ENCODE measurements at regions not wholly inside any gene's neighbourhood (a gene's known extent, or its start where the extent isn't known, plus 50 kb on each side); places are given as distances from the start of the nearest gene placed in this dataset.
"Not testable (repeated sequence)": the region's sequence is repeated elsewhere in the genome, so short reads cannot be mapped to it uniquely, and the experiment has no call there.

DNA sequence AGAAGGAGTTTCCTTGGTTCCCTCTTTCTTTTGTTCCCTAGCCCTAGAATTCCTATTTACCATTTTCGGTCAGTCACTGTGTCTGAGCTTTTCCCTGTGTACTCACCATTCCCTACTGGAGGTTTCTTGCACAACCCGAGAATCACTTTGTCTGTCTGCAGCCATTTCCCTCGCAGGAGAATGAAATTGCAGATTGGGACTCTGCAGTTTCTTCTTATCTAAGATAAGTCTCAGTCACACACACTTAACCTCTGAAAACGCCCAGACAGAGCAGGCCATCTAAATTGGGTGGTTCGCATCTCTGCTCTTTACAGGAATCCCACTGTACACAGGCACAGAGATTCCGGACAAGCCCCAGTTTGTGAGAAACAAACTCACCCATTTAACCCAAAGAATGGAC, 58.6 kb upstream of the CNTNAP2 start:
- DNase-seq = no peak

DNA sequence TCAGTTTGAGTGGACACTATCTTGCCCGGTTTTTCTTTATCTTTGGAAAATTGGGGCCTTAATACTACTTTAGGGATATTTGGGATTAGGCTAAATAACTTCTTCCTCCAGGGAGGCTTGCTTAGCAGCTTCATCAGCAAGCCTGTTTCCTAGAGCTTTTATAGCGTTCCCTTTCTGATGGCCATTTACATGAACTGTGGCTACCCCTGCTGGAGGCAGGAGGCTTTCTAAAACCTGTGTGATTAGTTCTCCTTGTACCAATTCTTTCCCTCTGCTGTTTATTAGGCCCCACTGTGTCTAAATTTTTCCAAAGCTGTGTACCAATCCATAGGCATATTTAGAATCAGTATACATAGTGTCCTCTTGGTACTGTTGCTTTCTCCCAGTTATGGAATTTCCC, 61.7 kb upstream of the CNTNAP2 start:
- DNase-seq = no peak

DNA sequence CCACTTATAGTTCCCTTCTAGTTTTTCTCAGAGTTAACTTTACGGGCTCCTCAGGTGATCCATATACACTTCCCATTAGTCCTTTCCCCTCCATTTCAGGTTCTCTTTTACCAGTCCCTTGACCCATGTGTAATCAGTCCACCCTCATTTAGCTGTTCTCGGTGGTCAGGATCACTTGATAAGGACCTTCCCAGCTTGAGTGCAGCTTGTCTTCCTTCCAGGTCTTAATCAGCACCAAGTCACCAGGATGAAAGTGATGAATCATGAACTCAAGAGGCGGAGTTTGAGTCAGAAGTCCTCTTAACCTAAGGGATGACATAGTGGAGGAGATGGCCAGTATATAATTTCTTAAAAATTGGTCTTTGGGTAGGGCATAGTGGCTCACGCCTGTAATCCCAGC, 63.1 kb upstream of the CNTNAP2 start:
- DNase-seq = no peak

DNA sequence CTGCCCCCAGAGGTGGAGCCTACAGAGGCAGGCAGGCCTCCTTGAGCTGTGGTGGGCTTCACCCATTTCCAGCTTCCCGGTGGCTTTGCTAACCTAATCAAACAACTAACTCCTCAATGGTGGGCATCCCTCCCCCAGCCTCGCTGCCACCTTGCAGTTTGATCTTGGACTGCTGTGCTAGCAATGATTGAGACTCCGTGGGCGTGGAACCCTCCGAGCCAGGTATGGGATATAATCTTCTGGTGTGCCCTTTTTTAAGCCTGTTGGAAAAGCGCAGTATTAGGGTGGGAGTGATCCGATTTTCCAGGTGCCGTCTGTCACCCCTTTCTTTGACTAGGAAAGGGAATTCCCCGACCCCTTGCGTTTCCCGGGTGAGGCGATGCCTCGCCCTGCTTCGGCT, 73.3 kb upstream of the CNTNAP2 start:
- DNase-seq = not testable (repeated sequence)

DNA sequence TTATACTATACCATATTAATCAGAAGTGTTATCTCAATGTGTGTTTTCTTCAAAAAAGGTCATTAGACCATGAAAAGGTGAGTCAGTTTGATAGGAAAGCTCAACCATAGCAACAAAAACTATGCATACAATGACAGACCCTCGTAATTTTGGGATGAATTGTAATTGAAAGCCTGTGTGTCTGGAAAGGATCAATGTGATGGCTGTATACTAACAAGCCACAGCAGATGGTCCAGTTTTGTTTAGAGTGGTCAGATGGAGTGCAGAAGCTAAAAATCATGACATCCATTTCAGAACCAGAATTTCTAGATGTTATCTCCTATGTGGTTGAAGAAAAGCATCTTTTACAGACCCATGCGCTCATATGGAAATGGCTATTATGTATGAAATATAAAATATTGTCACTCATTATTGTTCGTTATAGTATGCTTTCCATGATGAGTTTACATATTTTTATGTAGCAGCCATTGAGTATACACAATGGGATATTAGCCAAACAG, 88.3 kb upstream of the CNTNAP2 start:
- DNase-seq = no peak

DNA sequence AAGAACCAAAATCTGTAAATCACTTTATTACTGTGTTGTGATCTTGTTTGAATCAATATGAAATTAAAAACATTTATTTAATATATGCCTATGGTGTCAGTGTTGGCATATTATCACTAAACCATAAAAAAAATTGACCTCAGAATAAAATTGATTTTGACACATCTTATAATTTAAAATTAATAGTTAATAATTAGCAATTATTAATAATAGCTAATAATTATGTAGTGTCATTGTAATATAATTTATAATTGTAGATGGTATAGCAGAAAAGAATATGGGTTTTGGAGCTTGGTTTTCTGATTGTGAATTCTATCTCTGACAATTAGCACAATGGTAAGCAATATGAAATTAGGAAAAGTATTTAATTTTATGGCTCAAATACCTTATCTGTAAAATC, 89.4 kb upstream of the CNTNAP2 start:
- no peak for DNase-seq

DNA sequence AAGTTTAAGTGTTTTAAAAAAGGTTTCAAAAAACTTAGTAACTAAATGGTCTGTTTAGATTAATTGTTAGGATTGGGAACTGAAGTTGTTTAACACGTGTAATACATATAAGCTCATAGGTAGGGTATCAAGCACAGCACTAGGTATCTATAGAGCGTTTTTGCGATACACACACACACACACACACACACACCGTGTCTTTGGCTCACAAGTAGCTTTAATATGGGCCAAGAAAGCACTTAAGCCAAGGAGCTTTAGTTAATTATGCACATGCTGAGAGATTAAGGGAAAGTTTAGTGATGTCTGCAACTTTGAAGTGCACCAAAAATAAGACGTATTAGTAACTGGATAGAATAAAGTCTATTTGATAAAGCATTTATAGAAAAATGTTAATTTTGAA, 93.8 kb upstream of the CNTNAP2 start:
- no peak for DNase-seq

DNA sequence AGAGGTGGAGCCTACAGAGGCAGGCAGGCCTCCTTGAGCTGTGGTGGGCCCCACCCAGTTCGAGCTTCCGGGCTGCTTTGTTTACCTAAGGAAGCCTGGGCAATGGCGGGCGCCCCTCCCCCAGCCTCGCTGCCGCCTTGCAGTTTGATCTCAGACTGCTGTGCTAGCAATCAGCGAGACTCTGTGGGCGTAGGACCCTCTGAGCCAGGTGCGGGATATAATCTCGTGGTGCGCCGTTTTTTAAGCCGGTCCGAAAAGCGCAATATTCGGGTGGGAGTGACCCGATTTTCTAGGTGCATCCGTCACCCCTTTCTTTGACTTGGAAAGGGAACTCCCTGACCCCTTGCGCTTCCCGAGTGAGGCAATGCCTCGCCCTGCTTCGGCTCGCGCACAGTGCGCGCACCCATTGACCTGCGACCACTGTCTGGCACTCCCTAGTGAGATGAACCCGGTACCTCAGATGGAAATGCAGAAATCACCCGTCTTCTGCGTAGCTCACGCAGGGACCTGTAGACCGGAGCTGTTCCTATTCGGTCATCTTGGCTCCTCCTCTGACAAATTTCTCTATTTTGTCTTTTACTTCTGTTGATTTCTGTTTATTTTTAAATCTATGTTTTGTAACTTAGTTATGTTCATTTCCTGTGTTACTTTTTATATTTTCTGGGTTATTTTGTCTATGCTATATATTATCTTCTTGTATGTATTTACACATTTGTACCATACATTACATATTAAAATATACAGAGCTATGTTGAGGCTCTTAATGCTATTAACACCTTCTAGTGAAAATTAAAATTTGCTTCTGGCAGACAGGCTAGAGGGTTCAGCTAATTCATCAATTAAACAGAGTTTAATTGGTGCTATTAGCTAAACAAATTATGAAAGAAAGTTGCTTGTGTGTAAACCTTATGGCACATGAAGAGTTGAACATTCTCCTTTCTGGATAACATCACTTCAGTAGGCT, 97.3 kb upstream of the CNTNAP2 start:
- DNase-seq = not testable (repeated sequence)

DNA sequence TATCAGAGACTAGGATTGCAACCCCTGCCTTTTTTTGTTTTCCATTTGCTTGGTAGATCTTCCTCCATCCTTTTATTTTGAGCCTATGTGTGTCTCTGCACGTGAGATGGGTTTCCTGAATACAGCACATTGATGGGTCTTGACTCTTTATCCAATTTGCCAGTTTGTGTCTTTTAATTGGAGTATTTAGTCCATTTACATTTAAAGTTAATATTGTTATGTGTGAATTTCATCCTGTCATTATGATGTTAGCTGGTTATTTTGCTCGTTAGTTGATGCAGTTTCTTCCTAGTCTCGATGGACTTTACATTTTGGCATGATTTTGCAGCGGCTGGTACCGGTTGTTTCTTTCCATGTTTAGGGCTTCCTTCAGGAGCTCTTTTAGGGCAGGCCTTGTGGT, 99.2 kb upstream of the CNTNAP2 start:
- not testable (repeated sequence) for DNase-seq

DNA sequence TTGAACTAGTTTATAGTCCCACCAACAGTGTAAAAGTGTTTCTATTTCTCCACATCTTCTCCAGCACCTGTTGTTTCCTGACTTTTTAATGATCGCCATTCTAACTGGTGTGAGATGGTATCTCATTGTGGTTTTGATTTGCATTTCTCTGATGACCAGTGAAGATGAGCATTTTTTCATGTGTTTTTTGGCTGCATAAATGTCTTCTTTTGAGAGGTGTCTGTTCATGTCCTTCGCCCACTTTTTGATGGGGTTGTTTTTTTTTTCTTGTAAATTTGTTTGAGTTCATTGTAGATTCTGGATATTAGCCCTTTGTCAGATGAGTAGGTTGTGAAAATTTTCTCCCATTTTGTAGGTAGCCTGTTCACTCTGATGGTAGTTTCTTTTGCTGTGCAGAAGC, 102.4 kb upstream of the CNTNAP2 start:
- not testable (repeated sequence) for DNase-seq

DNA sequence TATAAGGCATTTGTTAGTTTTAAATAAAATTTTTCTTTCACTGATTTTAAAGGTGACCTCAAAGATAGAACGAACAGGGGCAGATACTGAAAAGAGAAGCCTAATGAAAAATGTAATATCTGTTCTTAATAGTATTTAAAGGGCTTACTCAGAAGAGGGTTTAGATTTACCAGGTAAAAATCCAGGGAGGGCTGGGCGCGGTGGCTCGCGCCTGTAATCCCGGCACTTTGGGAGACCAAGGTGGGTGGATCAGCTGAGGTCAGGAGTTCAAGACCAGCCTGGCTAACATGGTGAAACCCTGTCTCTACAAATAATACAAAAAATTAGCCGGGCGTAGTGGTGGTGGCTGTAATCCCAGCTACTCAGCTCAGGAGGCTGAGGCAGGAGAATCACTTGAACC, 108.3 kb upstream of the CNTNAP2 start:
- DNase-seq = no peak

DNA sequence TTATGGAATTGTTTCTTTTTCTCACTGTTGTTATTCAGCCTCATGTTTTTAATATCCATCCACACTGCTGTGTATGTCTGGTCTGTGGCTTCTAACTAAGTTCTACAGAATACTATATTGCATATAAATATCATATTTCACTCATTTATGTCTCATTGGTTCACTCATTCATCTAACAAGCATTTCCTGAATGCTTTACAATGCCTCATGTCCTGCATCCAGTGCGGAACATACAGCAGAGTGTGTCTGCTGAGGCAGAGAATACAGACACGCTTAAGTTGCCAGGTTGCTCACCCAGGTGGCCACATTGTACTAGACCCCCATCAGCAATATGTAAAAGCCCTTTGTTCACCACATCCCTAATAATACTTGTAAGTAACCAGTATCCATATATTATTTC, 111.8 kb upstream of the CNTNAP2 start:
- no peak for DNase-seq

DNA sequence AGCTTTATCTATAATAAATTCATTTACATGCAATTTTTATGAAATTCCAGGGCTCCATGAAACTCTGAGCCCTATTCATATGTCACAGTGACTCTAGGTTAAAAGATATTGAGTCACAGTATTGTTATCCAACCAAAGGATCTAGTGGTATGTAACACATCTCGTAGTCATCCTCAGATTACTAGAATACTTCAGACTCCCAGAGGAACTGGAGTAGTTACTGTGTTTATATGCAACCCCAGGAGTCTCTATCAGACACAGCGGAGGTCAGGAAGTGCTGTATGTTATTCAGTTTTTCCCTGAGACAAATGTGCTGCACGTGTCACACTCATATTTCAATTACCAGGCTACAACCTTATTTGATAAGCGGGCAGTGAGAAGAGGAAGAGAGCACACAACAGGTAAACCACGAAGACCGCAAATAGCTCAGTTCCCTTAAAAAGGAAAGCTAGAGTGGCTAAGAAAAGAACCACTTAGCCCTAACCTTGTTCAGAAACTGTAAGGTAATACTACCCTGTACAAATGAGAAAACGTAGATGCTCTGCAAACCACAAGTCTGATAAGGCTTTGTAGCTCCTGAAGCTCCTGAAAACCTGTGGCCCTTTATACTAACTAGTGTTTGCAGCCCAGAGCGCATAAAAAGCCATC, 114.0 kb upstream of the CNTNAP2 start:
- DNase-seq = no peak

DNA sequence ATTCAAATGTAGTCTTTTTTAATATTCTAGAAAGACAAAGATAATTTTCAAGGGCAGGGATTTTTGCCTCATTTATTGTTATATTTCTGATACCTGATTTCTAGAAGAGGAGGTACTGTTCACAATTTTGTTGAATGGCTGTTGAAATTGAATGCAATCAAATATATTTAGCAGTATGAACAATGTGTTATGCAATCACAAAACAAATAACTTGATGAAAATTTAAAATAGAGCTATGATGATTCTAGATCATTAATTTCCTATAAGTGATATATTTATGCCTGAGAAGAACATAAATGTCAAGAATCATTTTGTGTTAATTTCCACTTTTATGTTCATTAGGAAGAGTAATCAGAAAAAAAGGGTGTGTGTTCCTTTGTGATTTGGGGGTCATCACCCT, 114.6 kb upstream of the CNTNAP2 start:
- DNase-seq = no peak

DNA sequence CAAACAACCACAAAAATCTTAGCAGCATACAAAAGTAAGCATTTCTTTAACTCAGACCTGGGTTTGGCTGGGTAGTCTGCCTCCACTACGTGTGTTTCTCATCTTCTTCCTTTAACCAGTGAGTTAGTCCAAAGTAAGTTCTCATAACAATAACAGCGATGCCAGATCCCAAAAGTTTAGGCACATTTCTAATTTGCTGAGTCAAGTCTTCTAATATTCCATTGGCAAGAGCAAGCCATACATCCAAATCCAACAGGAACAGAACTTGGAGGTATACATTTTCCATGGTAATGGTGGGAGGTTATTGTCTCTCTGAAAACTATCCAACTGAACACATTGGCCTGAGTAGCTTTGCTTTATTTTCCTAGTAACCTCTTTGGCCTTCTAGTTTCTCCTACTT, 115.7 kb upstream of the CNTNAP2 start:
- no peak for DNase-seq

DNA sequence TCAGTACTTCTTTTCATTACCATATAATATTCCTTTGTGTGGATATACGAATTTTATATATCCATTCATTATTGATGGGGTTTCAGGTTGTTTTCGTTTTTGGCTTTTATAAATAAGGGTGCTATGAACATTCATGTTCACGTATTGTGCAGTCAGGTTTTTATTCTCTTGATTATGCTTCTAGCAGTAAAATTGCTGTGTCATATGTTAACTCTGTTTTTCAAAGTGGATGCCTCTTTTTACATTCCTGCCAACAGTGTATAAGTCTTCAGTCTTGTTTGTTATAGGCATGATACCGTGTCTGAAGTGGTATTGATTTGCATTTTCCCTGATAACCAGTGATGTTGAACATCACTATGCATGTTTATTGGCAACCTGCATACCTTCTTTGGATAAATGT, 127.1 kb upstream of the CNTNAP2 start:
- no peak for DNase-seq

DNA sequence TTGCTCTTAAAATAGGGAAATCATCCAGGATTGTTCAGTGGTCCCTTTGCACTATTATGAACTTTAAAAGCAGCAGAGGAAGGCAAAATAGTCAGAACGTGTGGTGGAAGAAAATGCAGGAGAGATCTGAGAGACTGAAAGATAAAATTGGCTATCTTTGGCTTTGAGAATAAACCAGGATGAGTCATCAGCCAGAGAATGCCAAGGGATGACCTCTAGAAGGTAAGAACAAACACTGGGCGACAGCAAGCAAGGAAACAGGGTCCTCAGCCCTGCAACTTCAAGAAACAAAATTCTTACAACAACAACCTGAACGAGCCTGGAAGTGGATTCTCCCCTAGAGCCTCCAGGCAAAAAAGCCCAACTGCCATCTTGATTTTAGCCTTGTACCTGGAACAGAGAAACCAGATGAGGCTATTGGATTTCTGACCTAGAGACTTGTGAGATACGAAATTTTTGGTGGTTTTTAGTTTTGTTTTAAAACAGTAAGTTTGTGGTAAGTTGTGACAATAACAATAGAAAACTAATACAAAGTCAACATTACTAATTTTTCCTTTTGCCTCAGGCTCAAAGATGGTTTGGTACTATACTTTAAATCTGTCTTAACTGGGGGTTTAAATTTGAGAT, 130.2 kb upstream of the CNTNAP2 start:
- no peak for DNase-seq

DNA sequence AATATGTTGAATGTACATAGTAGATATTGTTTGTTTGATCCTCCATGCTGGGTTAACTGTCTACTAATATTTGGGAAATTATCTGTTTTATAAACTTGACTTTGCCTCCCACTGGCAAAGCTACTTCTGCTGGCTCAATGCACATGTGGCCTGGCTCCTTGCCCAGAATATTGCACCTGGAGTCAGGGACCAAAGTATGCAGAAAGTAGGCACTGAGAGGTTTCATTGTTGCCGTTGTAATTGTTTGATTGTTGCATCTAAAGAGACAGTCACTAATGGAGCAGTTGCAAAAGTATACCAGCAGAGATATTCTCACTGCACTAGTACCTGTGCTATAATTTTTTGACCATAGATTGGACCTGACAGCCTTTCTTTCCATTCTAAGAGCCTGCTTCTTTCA, 137.8 kb upstream of the CNTNAP2 start:
- peak; percentile 82 for DNase-seq

DNA sequence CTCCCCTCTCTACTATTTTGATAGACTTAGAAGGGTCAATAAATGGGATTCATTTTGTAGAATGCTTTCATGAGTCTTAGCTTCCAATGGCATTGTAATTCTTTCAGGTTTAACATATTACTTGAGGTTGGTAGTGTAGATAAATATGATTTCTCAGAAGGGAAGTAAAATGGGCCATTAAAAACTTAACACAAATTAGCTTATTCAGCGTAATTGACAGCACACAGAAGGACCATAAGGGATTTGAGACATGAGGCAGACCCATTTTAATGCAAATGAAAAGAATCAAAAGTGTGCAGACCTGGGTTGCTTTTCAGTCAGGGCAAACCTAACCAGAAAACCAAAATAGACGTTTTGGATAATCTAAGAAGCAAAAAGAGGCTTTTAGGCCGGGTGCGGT, 156.6 kb upstream of the CNTNAP2 start:
- DNase-seq = no peak

DNA sequence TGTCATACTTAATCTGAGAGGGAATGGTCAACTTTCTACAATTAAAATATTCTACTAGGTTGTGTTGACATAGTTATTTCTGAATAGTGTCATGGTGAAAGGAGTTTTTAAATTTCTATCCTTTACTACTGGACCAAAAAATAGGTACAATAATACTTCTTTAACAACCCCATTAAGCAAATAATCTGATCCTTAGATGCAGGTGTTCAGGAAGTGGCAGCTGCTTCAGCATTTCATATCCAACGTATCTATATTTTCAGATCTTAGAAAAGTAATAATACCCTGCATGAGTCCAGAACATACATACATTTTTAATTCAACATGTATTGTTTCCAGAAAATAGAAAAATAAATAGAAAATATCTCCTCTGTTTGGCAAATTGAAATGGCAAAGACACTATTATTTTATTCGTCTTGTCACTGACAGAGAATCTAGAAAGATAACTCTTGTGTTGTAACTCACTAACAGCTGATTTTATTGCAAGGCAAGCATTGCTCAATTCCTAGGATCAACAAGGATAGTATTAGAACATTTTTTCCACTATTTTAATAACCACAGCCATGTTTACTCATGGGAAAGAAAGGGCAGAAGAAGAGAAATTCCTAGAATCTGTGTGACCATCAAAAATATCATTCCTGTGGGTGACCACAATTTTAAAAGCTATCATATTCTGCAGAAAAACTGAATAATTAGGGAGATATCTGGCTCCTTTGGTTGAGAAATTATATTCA, 159.3 kb upstream of the CNTNAP2 start:
- DNase-seq = peak; percentile 6

DNA sequence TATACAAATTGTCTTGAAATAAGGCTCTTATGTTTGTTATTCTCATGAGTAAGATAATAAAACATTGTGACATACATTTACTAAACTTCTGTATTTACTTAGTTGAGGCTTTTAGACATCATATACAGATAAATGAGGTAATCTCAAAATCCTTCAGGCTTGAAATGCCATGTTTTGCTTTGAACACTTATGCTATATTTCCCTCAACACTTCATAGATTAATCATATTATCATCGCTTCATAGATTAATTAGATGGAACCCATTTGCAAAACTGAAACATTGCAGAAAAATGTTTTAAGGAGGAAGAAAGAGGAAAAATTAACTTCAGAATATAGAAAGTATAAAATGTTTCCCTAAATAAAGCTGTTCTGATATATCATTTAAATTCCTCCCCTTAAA, 165.0 kb upstream of the CNTNAP2 start:
- no peak for DNase-seq

DNA sequence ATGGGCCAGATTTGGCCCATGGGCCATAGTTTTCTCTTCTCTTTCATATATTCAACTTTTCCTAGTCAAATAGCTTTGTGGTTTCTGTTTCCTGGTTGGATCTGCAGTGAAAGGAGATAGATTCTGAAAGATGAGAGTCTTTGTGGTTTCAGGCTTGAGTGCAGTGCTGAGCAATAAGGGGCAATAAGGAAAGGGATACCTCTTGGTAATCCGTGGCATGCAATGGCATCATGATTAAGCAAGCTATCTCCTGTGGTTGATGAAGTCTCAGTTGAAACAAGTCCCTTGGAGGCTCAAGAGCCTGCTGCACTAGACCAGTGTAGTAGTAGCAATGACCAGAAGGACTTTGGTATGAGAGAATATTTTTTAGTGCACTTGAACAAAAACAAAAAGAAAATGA, 187.7 kb upstream of the CNTNAP2 start:
- DNase-seq = no peak

DNA sequence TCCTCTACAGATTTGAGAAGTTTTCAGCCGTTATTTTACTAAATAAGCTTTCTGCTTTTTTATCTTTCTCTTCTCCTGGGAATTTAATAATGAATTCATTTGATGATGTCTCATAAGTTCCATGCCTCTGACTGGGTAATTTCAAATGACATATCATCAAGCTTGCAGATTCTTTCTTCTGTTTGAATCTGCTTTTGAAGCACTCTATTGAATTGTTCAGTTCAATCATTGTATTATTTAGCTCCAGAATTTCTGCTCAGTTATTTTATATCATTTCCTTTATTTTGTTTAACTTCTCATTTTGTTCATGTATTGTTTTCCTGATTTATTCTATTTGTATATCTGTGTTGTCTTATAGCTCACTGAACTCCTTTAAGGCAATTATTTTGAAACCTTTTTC, 196.9 kb upstream of the CNTNAP2 start:
- DNase-seq = no peak
